Activated CD8-positive, alpha-beta T cell treated with anti-CD3 and anti-CD28 coated beads for 36 hours (primary cell): ENCODE measurements at regions not wholly inside any gene's neighbourhood (a gene's known extent, or its start where the extent isn't known, plus 50 kb on each side); places are given as distances from the start of the nearest gene placed in this dataset.

Experiments used
- ATAC-seq: fragments of 200-7000 bp; cut with Tn5 transposase; one replicate; pipeline ENCODE4 v1.10.0; 2021; ENCODE audit warnings: mild to moderate bottlenecking, moderate library complexity
- CTCF ChIA-PET: fragments of 350-600 bp; sonication (Branson Sonifier 250); formaldehyde crosslinking; loops from one replicate; lab custom pipeline; 2021; ENCODE audit warnings: antibody characterized with exemption; lab: Charles Lee
- POLR2A ChIA-PET: fragments of 350-600 bp; sonication (Branson Sonifier 250); formaldehyde crosslinking; loops from one replicate; lab custom pipeline; 2021; ENCODE audit warnings: antibody characterized with exemption; lab: Charles Lee
- DNase-seq: peaks from one replicate; pipeline ENCODE4 v3.0.0-alpha.2; 2020
- H3K27ac Mint-ChIP-seq: one replicate; pipeline ENCODE4 v1.8.0; 2021; ENCODE audit warnings: mild to moderate bottlenecking, mixed read lengths
- H3K27me3 Mint-ChIP-seq: one replicate; pipeline ENCODE4 v1.8.0; 2021; ENCODE audit warnings: mixed read lengths
- H3K36me3 Mint-ChIP-seq: one replicate; pipeline ENCODE4 v1.8.0; 2021; ENCODE audit warnings: low read depth, mixed read lengths
- H3K4me1 Mint-ChIP-seq: one replicate; pipeline ENCODE4 v1.8.0; 2021; ENCODE audit warnings: low read depth, mixed read lengths
- H3K4me3 Mint-ChIP-seq: one replicate; pipeline ENCODE4 v1.8.0; 2021; ENCODE audit warnings: mild to moderate bottlenecking, moderate library complexity, mixed read lengths
- H3K9me3 Mint-ChIP-seq: one replicate; pipeline ENCODE4 v1.8.0; 2021; ENCODE audit warnings: mixed read lengths
- intact Hi-C: fragments of 100-400 bp; cut with micrococcal nuclease; formaldehyde crosslinking; loops from one replicate; pipeline ENCODE4 v1.10.0; 2022
- TF ChIP-seq, protein P1 (sequence below): fragments of 200-600 bp; IDR thresholded peaks from one replicate; pipeline ENCODE4 v1.8.0; 2022; ENCODE audit warnings: antibody characterized with exemption, mild to moderate bottlenecking

- TF ChIP-seq, protein P1, sequence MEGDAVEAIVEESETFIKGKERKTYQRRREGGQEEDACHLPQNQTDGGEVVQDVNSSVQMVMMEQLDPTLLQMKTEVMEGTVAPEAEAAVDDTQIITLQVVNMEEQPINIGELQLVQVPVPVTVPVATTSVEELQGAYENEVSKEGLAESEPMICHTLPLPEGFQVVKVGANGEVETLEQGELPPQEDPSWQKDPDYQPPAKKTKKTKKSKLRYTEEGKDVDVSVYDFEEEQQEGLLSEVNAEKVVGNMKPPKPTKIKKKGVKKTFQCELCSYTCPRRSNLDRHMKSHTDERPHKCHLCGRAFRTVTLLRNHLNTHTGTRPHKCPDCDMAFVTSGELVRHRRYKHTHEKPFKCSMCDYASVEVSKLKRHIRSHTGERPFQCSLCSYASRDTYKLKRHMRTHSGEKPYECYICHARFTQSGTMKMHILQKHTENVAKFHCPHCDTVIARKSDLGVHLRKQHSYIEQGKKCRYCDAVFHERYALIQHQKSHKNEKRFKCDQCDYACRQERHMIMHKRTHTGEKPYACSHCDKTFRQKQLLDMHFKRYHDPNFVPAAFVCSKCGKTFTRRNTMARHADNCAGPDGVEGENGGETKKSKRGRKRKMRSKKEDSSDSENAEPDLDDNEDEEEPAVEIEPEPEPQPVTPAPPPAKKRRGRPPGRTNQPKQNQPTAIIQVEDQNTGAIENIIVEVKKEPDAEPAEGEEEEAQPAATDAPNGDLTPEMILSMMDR = no peak
- H3K4me3 Mint-ChIP-seq = no peak overlapping the region
- H3K4me1 Mint-ChIP-seq = no peaks in the 10 kb centered on the region
- POLR2A ChIA-PET = no interaction called here
- ATAC-seq (no peak), DNase-seq (no peak)
- intact Hi-C loops = no loop called here
- no peak overlapping the region for H3K27ac Mint-ChIP-seq
- no peaks in the 10 kb centered on the region for H3K27me3 Mint-ChIP-seq
- no peaks in the 10 kb centered on the region for H3K36me3 Mint-ChIP-seq
- peaks cover 13% of the 10 kb centered on the region for H3K9me3 Mint-ChIP-seq
- CTCF ChIA-PET = no interaction called here
These were observed 768.1 kb downstream of the GBE1 start for GRCh38 chr3:80993241-80993945.

DNA sequence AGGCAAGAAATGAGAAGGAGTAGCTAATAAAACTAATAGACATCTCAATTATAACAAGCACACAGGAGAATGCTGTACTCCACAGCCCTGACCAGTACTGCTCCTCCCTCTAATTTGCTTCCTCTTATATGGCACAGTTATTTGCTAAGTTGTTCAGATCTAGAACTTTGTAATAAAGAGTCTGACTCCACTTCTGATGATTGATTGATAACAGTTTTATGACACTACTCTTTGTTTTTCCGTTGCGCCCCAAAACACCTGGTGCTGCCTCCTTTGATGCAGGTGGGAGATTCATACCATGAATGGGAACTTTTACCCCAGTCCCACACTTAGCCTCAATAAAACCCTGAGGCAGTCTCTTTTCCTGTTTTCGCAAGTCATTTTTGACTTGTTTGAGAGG, 777.7 kb downstream of the GBE1 start:
- Mint-ChIP-seq H3K36me3 (no peaks in the 10 kb centered on the region), H3K27ac (no peak overlapping the region), H3K9me3 (peaks cover 6% of the 10 kb centered on the region), H3K4me3 (no peak overlapping the region), H3K4me1 (no peaks in the 10 kb centered on the region), H3K27me3 (no peaks in the 10 kb centered on the region)
- DNase-seq (no peak), ATAC-seq (no peak)
- ChIA-PET CTCF (no interaction called here), POLR2A (no interaction called here)
- TF ChIP-seq, protein P1 = no peak
- intact Hi-C loops = no loop called here

GRCh38 chr3:80978216-80978969, 783.1 kb downstream of the GBE1 start:
- ChIA-PET POLR2A (no interaction called here), CTCF (no interaction called here)
- intact Hi-C loops = no loop called here
- H3K4me1 Mint-ChIP-seq = no peaks in the 10 kb centered on the region
- no peak for DNase-seq
- H3K27ac Mint-ChIP-seq = no peak overlapping the region
- TF ChIP-seq, protein P1 = no peak
- H3K9me3 Mint-ChIP-seq = peaks cover 4% of the 10 kb centered on the region
- no peaks in the 10 kb centered on the region for H3K36me3 Mint-ChIP-seq
- no peak for ATAC-seq
- no peak overlapping the region for H3K4me3 Mint-ChIP-seq
- no peaks in the 10 kb centered on the region for H3K27me3 Mint-ChIP-seq

DNA sequence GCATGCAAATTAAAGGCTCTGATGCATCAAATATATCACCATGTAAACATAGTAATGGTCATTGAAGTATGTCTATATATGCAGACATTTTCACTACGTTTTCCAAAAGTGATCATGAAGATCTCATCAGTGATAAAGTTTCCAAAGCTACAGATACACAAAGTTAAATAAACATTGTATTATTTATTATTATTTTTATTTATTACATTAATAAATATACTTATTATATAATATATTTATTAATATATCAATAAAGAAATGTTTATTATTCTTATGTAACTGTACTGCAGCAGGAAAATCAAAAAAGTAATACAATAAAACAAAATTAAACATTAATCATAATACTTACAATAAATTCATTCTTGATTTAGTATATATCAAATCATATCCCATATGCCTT, 791.2 kb downstream of the GBE1 start:
- ATAC-seq (no peak), DNase-seq (no peak)
- H3K4me1 Mint-ChIP-seq = no peaks in the 10 kb centered on the region
- peaks cover 5% of the 10 kb centered on the region for H3K9me3 Mint-ChIP-seq
- no peaks in the 10 kb centered on the region for H3K36me3 Mint-ChIP-seq
- POLR2A ChIA-PET = no interaction called here
- TF ChIP-seq, protein P1 = no peak
- CTCF ChIA-PET = no interaction called here
- H3K27ac Mint-ChIP-seq = no peak overlapping the region
- intact Hi-C loops = no loop called here
- no peak overlapping the region for H3K4me3 Mint-ChIP-seq
- H3K27me3 Mint-ChIP-seq = no peaks in the 10 kb centered on the region

GRCh38 chr3:80929576-80929975, 831.9 kb downstream of the GBE1 start:
- DNase-seq = no peak
- no peak for ATAC-seq
- POLR2A ChIA-PET = no interaction called here
- TF ChIP-seq, protein P1 = no peak
- Mint-ChIP-seq H3K36me3 (no peaks in the 10 kb centered on the region), H3K27ac (no peak overlapping the region), H3K4me3 (no peak overlapping the region), H3K27me3 (no peaks in the 10 kb centered on the region), H3K9me3 (peaks cover 13% of the 10 kb centered on the region), H3K4me1 (no peaks in the 10 kb centered on the region)
- CTCF ChIA-PET = no interaction called here
- intact Hi-C loops = no loop called here
